IMR-90 (cell line): ENCODE measurements at regions not wholly inside any gene's neighbourhood (a gene's known extent, or its start where the extent isn't known, plus 50 kb on each side); places are given as distances from the start of the nearest gene placed in this dataset.

Source experiments
- ATAC-seq: fragments of 200-7000 bp; cut with Tn5 transposase; 2 replicates; pipeline ENCODE4 v1.9.1; 2020; ENCODE audit warnings: low read depth, mild to moderate bottlenecking, moderate library complexity
- BruUV-seq: library from RNA; stranded (reverse); fragments of 400-500 nt; replicated peaks from 2 replicates; lab custom pipeline; 2021; lab: Mats Ljungman, UMichigan
- CTCF ChIA-PET: fragments of 300-600 bp; formaldehyde crosslinking; extraction: SDS; loops from one replicate; lab custom pipeline; 2021; ENCODE audit warnings: antibody characterized with exemption; lab: Yijun Ruan, JAX
- POLR2A ChIA-PET: fragments of 300-600 bp; sonication (Branson Sonifier 250); formaldehyde crosslinking; loops from one replicate; lab custom pipeline; 2022; ENCODE audit warnings: antibody characterized with exemption; ENCODE audit not compliant: unreplicated experiment; lab: Charles Lee
- DNase-seq: peaks from one replicate; pipeline ENCODE4 v3.0.0; 2013
- H2AFZ ChIP-seq: replicated peaks from 2 replicates; pipeline ENCODE3; 2013; ENCODE audit warnings: low read length, mild to moderate bottlenecking; ENCODE audit not compliant: poor library complexity
- H2AK5ac ChIP-seq: 2 replicates; pipeline ENCODE4 v1.6.1; 2013; ENCODE audit warnings: low read depth, low read length, inconsistent platforms
- H2AK9ac ChIP-seq: replicated peaks from 2 replicates; pipeline ENCODE3; 2013; ENCODE audit warnings: mild to moderate bottlenecking, low read depth, low read length, moderate library complexity; ENCODE audit not compliant: poor library complexity
- H2BK120ac ChIP-seq: 2 replicates; pipeline ENCODE4 v1.6.1; 2013; ENCODE audit warnings: low read depth, low read length, inconsistent platforms
- H2BK15ac ChIP-seq: 3 replicates; pipeline ENCODE4 v1.6.1; 2013; ENCODE audit warnings: low read depth, low read length, inconsistent platforms
- H2BK20ac ChIP-seq: 2 replicates; pipeline ENCODE4 v1.6.1; 2013; ENCODE audit warnings: low read depth, mild to moderate bottlenecking, inconsistent platforms, low read length, moderate library complexity
- H2BK5ac ChIP-seq: 2 replicates; pipeline ENCODE4 v1.6.1; 2013; ENCODE audit warnings: mild to moderate bottlenecking, low read depth, low read length, inconsistent platforms; ENCODE audit not compliant: poor library complexity, severe bottlenecking
- H3K14ac ChIP-seq: replicated peaks from 2 replicates; pipeline ENCODE4 v1.6.1; 2013; ENCODE audit warnings: low read depth, low read length, inconsistent platforms
- H3K18ac ChIP-seq: 2 replicates; pipeline ENCODE4 v1.6.1; 2013; ENCODE audit warnings: low read depth, low read length, control low read depth
- H3K23ac ChIP-seq: 2 replicates; pipeline ENCODE4 v1.6.1; 2013; ENCODE audit warnings: low read depth, low read length, inconsistent platforms
- H3K27ac ChIP-seq: 2 replicates; pipeline ENCODE4 v1.5.1; 2013; ENCODE audit warnings: mild to moderate bottlenecking, control low read depth, low read length; ENCODE audit not compliant: insufficient read depth
- H3K27me3 ChIP-seq: 2 replicates; pipeline ENCODE4 v1.6.1; 2013; ENCODE audit warnings: low read length; ENCODE audit not compliant: control insufficient read depth, insufficient read depth
- H3K36me3 ChIP-seq: 2 replicates; pipeline ENCODE4 v1.6.1; 2013; ENCODE audit warnings: low read length, mixed read lengths; ENCODE audit not compliant: control insufficient read depth, insufficient read depth
- H3K4ac ChIP-seq: 2 replicates; pipeline ENCODE4 v1.6.1; 2013; ENCODE audit warnings: low read depth, low read length, inconsistent platforms
- H3K4me1 ChIP-seq: 2 replicates; pipeline ENCODE4 v1.6.1; 2013; ENCODE audit warnings: low read length, mixed read lengths; ENCODE audit not compliant: control insufficient read depth, insufficient read depth
- H3K4me2 ChIP-seq: 2 replicates; pipeline ENCODE4 v1.6.1; 2013; ENCODE audit warnings: low read depth, mild to moderate bottlenecking, control low read depth, low read length, moderate library complexity
- H3K4me3 ChIP-seq: 2 replicates; pipeline ENCODE4 v1.5.1; 2013; ENCODE audit warnings: low read depth, mild to moderate bottlenecking, control low read depth, low read length, moderate library complexity; ENCODE audit not compliant: insufficient read depth
- H3K56ac ChIP-seq: 2 replicates; pipeline ENCODE4 v1.6.1; 2013; ENCODE audit warnings: low read length, inconsistent platforms; ENCODE audit not compliant: insufficient read depth; ENCODE audit errors: extremely low read depth
- H3K79me1 ChIP-seq, 2 experiments: 2 replicates each; pipeline ENCODE4 v1.6.1; 2013; ENCODE audit warnings: low read length in 2 of 2, inconsistent platforms in 1 of 2, low read depth in 1 of 2
- H3K9ac ChIP-seq: 2 replicates; pipeline ENCODE4 v1.6.1; 2013; ENCODE audit warnings: low read depth, low read length, control low read depth
- H3K9me1 ChIP-seq: 2 replicates; pipeline ENCODE4 v1.6.1; 2013; ENCODE audit warnings: low read length, inconsistent platforms; ENCODE audit not compliant: insufficient read depth
- H3K9me3 ChIP-seq: 2 replicates; pipeline ENCODE4 v1.6.1; 2013; ENCODE audit warnings: low read length; ENCODE audit not compliant: control insufficient read depth, insufficient read depth
- H4K20me1 ChIP-seq: 2 replicates; pipeline ENCODE4 v1.6.1; 2013; ENCODE audit warnings: low read length, inconsistent platforms; ENCODE audit not compliant: insufficient read depth
- H4K5ac ChIP-seq: 2 replicates; pipeline ENCODE4 v1.6.1; 2013; ENCODE audit warnings: mild to moderate bottlenecking, low read depth, low read length, control low read depth
- H4K8ac ChIP-seq, 2 experiments: 2 replicates each; pipeline ENCODE4 v1.6.1; 2013; ENCODE audit warnings: low read depth in 2 of 2, low read length in 2 of 2, control low read depth in 1 of 2, inconsistent platforms in 1 of 2
- H4K91ac ChIP-seq: 2 replicates; pipeline ENCODE4 v1.6.1; 2013; ENCODE audit warnings: low read depth, low read length, inconsistent platforms; ENCODE audit not compliant: insufficient read depth
- CHD1 ChIP-seq: IDR thresholded peaks from 2 replicates; pipeline ENCODE4 v1.6.1; 2012; ENCODE audit warnings: low read depth, low read length, improper control_type of control experiment
- MAZ ChIP-seq: IDR thresholded peaks from 2 replicates; pipeline ENCODE4 v1.6.1; 2012; ENCODE audit warnings: low read depth, mild to moderate bottlenecking, low read length, improper control_type of control experiment, moderate library complexity, borderline replicate concordance
- RAD21 ChIP-seq: IDR thresholded peaks from 2 replicates; pipeline ENCODE4 v1.6.1; 2012; ENCODE audit warnings: low read length, improper control_type of control experiment
- RCOR1 ChIP-seq: IDR thresholded peaks from 2 replicates; pipeline ENCODE4 v1.6.1; 2012; ENCODE audit warnings: mild to moderate bottlenecking, low read length, improper control_type of control experiment; ENCODE audit not compliant: insufficient replicate concordance
- WGBS, 2 experiments: methylation state at CpG; one replicate each; pipeline versions ENCODE4 v1.1.5 to v1.1.7; 2013; ENCODE audit warnings: missing lambda C conversion rate in 2 of 2; ENCODE audit not compliant: insufficient read length in 1 of 2; ENCODE audit errors: extremely low coverage in 2 of 2; 5-methylcytosine and 5-hydroxymethylcytosine counted together
- dilution Hi-C: fragments of 300-500 bp; cut with HindIII; formaldehyde crosslinking; loops from one replicate; pipeline ENCODE4 v1.14.3; 2018; ENCODE audit warnings: low sequenced_read_pairs; ENCODE audit not compliant: unreplicated experiment
- in situ Hi-C: fragments of 300-500 bp; cut with MboI; formaldehyde crosslinking; loops from 3 replicates; pipeline ENCODE4 v1.14.3; 2019; ENCODE audit warnings: low sequenced_read_pairs, inconsistent platforms, mixed read lengths
- intact Hi-C: fragments of 100-400 bp; cut with micrococcal nuclease; formaldehyde crosslinking; loops from 2 replicates; pipeline ENCODE4 v1.10.0; 2022
- TF ChIP-seq, protein P1 (sequence below): fragments of 150-350 bp; IDR thresholded peaks from 2 replicates; pipeline ENCODE4 v1.6.1; 2017; ENCODE audit warnings: mild to moderate bottlenecking, antibody characterized with exemption, low read length, low read depth

DNA sequence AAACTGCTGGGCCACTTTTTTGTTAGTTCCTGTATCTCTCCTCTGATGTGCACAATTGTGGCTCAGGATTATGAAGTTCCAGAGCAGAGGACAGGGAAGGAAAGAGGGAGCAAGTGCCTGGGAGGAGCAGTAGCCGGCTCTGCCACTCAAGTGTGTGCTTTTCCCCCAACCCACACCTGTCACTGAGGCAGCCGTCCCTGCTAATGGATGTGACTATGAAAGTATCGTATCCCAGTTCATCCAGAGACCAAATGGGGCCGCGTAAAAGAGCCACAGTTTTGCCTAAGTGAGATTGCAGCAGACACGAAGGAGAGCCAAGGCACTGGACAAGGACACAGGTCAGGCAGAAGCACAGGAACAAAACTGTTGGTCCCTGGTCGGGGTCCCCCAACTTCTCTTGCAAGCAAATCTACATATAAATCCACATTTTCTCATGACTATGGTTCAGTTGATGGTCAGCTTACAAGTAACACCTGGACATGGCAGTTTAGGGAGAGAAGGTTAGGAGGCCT, 204.7 kb downstream of the RHOU start:
- Histone ChIP-seq H2BK5ac (no peak overlapping the region), H3K36me3 (no peaks in the 10 kb centered on the region), H3K27ac (no peak overlapping the region), H3K23ac (no peak overlapping the region), H3K4me2 (no peak overlapping the region), H3K9ac (no peak overlapping the region), H3K56ac (no peak overlapping the region), H3K4me1 (peaks cover under 1% of the 10 kb centered on the region; the same call in 1 of the 2 replicates), H3K9me3 (no peaks in the 10 kb centered on the region), H3K79me1 (no peaks in the 10 kb centered on the region), H3K14ac (no peak overlapping the region), H4K5ac (no peak overlapping the region), H3K4me3 (no peak overlapping the region), H3K27me3 (peaks cover 6% of the 10 kb centered on the region; the same call in 1 of the 2 replicates), H4K20me1 (no peaks in the 10 kb centered on the region), H3K9me1 (no peaks in the 10 kb centered on the region), H2AK9ac (no peak overlapping the region), H2BK15ac (no peak overlapping the region), H2AFZ (no peak overlapping the region), H2BK20ac (no peak overlapping the region), H2AK5ac (no peak overlapping the region), H3K18ac (no peak overlapping the region), H2BK120ac (no peak overlapping the region), H4K91ac (no peak overlapping the region), H3K4ac (no peak overlapping the region), H4K8ac (no peak overlapping the region)
- intact Hi-C loops, result no loop called here
- BruUV-seq, result no TSS peak
- ATAC-seq (no peak), DNase-seq (no peak)
- WGBS, 2 experiments, result 75% methylated on average over 2 of the region's 7 CpGs; no CpG with 5 or more reads in 1 of the 2 experiments
- dilution Hi-C loops, result no loop called here
- CTCF ChIA-PET, result interaction anchor here (0.6 kb wide), 1 partner anchor 263 kb away, joined by 3 read pairs; no protein-coding TSS in a partner anchor
- TF ChIP-seq CHD1, result no peak
- no peak for TF ChIP-seq MAZ
- TF ChIP-seq RCOR1, result no peak
- TF ChIP-seq RAD21, result no peak
- TF ChIP-seq, protein P1, sequence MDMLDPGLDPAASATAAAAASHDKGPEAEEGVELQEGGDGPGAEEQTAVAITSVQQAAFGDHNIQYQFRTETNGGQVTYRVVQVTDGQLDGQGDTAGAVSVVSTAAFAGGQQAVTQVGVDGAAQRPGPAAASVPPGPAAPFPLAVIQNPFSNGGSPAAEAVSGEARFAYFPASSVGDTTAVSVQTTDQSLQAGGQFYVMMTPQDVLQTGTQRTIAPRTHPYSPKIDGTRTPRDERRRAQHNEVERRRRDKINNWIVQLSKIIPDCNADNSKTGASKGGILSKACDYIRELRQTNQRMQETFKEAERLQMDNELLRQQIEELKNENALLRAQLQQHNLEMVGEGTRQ, result no peak
- POLR2A ChIA-PET, result no interaction called here
- in situ Hi-C loops, result no loop called here
